GM21576 (cell line): ENCODE measurements at regions not wholly inside any gene's neighbourhood (a gene's known extent, or its start where the extent isn't known, plus 50 kb on each side); places are given as distances from the start of the nearest gene placed in this dataset.
"Not testable (repeated sequence)": the region's sequence is repeated elsewhere in the genome, so short reads cannot be mapped to it uniquely, and the experiment has no call there.

Experiments
- ATAC-seq: cut with Tn5 transposase; IDR thresholded peaks from one replicate; pipeline ENCODE4 v1.9.1; 2021; ENCODE audit warnings: mild to moderate bottlenecking, moderate library complexity; ENCODE audit not compliant: unreplicated experiment

GRCh38 chr12:67070307-67070600 lies 198.9 kb upstream of the CAND1 start:
- no peak for ATAC-seq

DNA sequence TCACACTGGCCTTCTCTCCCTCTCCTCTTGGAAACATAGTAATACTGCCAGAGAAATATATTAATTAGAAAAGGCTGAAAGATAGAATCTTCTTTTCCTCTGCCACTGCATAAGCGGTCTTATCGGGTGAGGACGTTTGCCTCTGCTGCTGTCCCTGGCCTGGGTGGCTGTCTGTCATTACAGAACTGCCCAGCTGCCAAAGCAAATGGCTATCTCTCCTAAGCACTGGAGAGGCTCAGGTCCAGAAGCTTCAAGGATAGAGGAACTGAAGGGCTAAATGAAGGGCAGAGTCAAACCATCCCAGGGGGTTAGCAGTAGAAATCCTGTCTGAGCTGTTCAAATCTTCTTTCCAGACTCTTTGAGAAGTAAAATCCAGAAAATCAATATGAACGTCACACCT lies 198.6 kb upstream of the CAND1 start:
- no peak for ATAC-seq

DNA sequence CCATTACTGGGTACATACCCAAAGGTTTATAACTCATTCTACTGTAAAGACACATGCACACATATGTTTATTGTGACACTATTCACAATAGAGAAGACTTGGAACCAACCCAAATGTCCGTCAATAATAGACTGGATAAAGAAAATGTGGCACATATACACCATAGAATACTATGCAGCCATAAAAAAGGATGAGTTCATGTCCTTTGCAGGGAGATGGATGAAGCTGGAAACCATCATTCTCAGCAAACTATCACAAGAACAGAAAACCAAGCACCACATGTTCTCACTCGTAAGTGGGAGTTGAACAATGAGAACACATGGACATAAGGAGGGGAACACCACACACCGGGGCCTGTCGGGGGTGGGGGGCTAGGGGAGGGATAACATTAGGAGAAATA lies 196.9 kb upstream of the CAND1 start:
- not testable (repeated sequence) for ATAC-seq

DNA sequence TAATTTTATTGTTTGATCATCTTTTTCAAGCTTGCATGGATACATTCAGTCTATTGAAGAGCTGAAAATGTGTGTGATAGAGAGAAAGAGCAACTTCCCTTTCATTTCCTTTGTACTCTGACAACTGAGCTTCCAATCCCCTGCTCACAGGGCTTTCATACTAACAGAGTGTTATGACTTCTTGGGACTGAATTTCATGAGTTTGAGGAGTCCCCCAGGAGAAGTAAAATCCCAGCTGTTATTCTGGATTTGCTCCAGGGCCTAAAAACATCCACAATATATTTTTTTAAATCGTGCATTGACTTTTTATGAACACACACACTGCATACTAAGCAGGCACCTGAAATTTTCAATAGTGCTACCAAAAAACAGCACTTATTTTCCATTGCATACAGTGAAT lies 195.8 kb upstream of the CAND1 start:
- ATAC-seq: no peak

DNA sequence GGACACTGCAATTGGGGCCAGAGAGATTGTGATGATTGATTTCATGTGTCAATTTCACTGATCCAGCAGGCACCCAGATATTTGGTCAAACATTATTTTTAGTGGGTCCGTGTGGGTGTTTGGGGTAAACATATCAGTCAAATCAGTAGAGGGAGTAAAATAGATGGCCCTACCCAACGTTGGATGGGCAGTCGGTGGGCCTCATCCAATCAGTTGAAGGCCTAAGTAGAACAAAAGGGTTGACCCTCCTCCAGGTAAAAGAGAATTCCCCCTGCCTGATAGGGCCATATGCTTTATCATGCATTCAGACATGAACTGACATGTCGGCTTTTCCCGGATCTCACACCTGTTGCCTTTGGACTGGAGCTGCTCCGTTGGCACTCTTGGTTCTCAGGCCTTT lies 195.1 kb upstream of the CAND1 start:
- no peak for ATAC-seq

DNA sequence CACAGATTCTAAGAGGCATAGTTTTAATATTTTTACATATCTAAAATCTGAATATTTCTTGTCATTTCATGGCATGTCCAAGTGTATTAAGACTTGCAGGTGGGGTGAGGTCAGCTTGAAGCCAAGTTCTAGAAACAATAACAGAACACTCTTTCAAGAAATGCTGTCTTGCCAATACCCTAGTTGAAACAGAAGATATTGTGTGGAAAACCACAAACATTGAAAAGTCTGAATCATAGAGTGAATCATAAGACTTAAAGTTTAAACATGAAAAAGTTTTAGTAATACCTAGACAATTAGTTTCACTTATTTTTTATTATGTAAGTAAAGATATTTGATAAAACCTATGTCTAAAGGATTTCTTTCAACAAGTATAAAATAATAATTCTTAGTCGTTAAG lies 191.5 kb upstream of the CAND1 start:
- no peak for ATAC-seq

GRCh38 chr12:67078957-67079356 lies 190.2 kb upstream of the CAND1 start:
- no peak for ATAC-seq

GRCh38 chr12:67080637-67081036 lies 188.5 kb upstream of the CAND1 start:
- ATAC-seq: no peak

- ATAC-seq: no peak
These were observed 186.9 kb upstream of the CAND1 start for GRCh38 chr12:67082221-67082620.

GRCh38 chr12:67085699-67086098 lies 183.5 kb upstream of the CAND1 start:
- ATAC-seq: no peak

DNA sequence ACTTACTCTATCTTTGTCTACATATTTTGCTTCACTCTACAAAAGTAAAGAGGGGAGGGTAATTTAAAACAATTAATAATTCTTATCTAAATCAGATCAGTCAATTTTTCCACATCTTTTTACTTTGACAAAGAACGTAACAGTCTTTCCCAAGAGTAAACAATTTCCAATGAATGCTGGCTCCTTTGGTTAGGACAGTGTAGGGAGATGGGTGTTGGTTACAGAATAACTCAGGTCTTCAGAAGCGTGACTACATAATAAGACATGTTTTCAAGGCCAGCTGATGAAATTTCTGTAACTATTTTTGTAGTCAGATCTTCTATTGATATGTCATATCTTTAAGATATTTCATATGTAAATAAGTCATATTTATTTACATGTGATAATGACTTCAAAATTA lies 183.0 kb upstream of the CAND1 start:
- ATAC-seq: no peak

- ATAC-seq: no peak
These were observed 180.6 kb upstream of the CAND1 start for GRCh38 chr12:67088401-67089118.

GRCh38 chr12:67091204-67091603 lies 178.0 kb upstream of the CAND1 start:
- no peak for ATAC-seq

DNA sequence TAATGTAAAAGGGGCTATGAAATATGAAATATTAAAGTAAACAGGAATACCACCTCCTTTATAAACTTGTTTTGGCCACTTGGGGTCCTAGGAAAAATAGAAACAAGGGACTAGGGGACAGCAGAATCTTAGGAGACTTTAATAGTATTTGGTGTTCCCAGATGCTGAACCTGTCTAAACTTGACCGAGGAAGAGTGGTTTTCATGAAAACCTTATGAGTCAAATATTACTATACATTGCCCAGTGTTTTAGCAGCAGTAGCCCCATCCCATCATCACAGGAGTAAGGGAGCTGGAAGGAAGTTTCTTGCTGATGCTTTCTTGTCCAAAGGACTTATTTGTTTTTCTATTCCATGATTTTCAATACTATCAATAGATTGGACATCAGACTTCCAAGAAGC lies 177.5 kb upstream of the CAND1 start:
- no peak for ATAC-seq

DNA sequence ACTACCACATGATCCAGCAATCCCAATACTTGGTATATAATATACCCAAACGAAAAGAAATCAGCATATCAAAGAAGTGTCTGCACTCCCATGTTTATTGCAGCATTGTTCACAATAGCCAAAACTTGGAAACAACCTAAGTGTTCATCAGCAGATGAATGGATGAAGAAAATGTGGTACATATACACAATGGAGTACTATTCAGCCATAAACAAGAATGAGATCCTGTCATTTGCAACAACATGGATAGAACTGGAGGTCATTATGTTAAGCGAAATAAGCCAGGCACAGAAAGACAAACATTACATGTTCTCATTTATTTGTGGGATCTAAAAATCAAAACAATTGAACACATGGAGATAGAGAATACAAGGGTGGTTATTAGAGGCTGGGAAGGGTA lies 176.2 kb upstream of the CAND1 start:
- not testable (repeated sequence) for ATAC-seq

GRCh38 chr12:67096533-67097318 lies 172.4 kb upstream of the CAND1 start:
- no peak for ATAC-seq

GRCh38 chr12:67099858-67100257 lies 169.3 kb upstream of the CAND1 start:
- no peak for ATAC-seq

DNA sequence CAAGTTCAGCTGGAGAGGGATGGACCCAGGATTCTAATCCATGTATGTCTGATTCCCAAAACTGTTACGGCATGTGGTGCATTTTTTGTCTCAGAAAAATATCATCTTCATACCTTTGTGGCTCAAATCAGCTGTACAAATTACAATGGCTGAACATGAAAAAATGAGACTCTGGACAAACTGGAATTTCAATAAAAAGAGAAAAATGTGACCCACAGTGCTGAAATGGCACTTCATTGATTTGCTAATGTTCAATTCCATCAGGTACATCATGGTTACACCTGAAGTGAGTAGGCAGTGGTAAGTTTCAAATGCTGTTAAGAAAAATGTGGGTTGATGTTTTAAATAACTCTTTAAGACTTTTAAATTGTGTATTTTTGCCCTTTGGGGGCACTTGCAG lies 165.6 kb upstream of the CAND1 start:
- ATAC-seq: no peak

DNA sequence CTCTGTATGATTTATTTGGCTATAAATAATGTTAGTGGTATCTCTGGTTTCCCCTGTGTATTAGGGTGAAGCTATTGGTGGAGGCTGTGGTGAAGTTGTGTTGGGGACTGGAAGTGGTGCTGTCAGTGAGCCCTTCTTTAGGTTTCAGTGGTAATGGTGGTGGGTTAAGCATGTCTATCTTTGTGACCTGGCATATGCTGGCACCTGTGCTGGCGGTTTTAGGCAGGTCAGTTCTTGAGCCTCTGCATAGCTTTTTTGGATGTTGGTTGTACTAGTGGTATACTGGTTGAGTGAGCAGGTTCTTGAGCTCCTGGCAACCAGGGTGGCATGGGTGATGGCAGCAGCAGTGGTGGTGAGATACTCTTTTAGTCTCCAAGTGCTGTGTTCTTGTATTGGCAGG lies 161.9 kb upstream of the CAND1 start:
- no peak for ATAC-seq

GRCh38 chr12:67107751-67108269 lies 161.3 kb upstream of the CAND1 start:
- ATAC-seq: no peak

DNA sequence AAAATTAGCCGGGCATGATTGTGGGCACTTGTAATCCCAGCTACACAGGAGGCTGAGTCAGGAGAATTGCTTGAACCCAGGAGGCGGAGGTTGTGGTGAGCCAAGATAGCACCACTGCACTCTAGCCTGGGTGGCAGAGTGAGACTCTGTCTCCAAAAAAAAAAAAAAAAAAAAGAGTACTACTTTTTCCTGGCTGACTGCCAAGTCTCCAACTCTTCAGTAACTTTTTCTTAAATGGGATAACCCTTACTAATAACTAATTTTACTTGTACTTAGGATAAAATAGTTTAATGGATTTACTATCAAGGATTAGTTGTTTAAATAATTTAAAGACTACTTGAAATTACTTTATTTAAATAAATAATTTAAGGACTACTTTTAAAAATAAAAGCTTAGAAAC lies 158.8 kb upstream of the CAND1 start:
- not testable (repeated sequence) for ATAC-seq

- no peak for ATAC-seq
These were observed 158.0 kb upstream of the CAND1 start for GRCh38 chr12:67111182-67111581.
